Activated CD8-positive, alpha-beta T cell treated with anti-CD3 and anti-CD28 coated beads, Interleukin-2, amount 10 ng/mL, durations not matched to agents 7 days and 5 days (primary cell): ENCODE measurements at regions not wholly inside any gene's neighbourhood (a gene's known extent, or its start where the extent isn't known, plus 50 kb on each side); places are given as distances from the start of the nearest gene placed in this dataset.
"Not testable (repeated sequence)": the region's sequence is repeated elsewhere in the genome, so short reads cannot be mapped to it uniquely, and the experiment has no call there.

Source experiments
- ATAC-seq: fragments of 150-1000 bp; cut with Tn5 transposase; one replicate; pipeline ENCODE4 v1.10.0; 2021; ENCODE audit warnings: moderate library complexity
- CTCF ChIA-PET: fragments of 350-600 bp; sonication (Branson Sonifier 250); formaldehyde crosslinking; loops from one replicate; lab custom pipeline; 2021; ENCODE audit warnings: antibody characterized with exemption; lab: Charles Lee
- POLR2A ChIA-PET: fragments of 350-600 bp; sonication (Branson Sonifier 250); formaldehyde crosslinking; loops from one replicate; lab custom pipeline; 2021; ENCODE audit warnings: antibody characterized with exemption; lab: Charles Lee
- DNase-seq: peaks from one replicate; pipeline ENCODE4 v3.0.0-alpha.2; 2020
- H3K27ac Mint-ChIP-seq: one replicate; pipeline ENCODE4 v1.8.0; 2021; ENCODE audit warnings: mild to moderate bottlenecking, mixed read lengths
- H3K27me3 Mint-ChIP-seq: one replicate; pipeline ENCODE4 v1.8.0; 2021; ENCODE audit warnings: low read depth, mixed read lengths
- H3K36me3 Mint-ChIP-seq: one replicate; pipeline ENCODE4 v1.8.0; 2021; ENCODE audit warnings: low read depth, mixed read lengths
- H3K4me1 Mint-ChIP-seq: one replicate; pipeline ENCODE4 v1.8.0; 2021; ENCODE audit warnings: low read depth, mixed read lengths
- H3K4me3 Mint-ChIP-seq: one replicate; pipeline ENCODE4 v1.8.0; 2021; ENCODE audit warnings: mild to moderate bottlenecking, mixed read lengths
- H3K9me3 Mint-ChIP-seq: one replicate; pipeline ENCODE4 v1.8.0; 2022; ENCODE audit warnings: mixed read lengths; ENCODE audit not compliant: insufficient read depth

DNA sequence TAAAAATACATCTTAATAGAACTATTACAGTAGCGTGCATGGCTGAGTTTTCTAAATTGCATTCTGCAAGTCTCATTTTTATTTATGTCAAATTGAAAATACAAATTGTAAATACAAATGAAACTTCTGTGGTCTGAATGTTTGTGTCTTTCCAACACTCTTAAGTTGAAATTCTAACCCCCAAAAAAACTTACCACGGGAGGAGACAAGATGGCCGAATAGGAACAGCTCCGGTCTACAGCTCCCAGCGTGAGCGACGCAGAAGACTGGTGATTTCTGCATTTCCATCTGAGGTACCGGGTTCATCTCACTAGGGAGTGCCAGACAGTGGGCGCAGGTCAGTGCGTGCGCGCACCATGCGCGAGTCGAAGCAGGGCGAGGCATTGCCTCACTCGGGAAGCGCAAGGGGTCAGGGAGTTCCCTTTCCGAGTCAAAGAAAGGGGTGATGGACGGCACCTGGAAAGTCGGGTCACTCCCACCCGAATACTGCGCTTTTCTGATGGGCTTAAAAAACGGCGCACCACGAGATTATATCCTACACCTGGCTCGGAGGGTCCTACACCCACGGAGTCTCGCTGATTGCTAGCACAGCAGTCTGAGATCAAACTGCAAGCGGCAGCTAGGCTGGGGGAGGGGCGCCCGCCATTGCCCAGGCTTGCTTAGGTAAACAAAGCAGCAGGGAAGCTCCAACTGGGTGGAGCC lies 83.9 kb upstream of the PAM start:
- H3K36me3 Mint-ChIP-seq, H3K4me3 Mint-ChIP-seq, DNase-seq, POLR2A ChIA-PET, H3K27ac Mint-ChIP-seq, H3K9me3 Mint-ChIP-seq, CTCF ChIA-PET, H3K4me1 Mint-ChIP-seq, ATAC-seq, H3K27me3 Mint-ChIP-seq: not testable (repeated sequence)

DNA sequence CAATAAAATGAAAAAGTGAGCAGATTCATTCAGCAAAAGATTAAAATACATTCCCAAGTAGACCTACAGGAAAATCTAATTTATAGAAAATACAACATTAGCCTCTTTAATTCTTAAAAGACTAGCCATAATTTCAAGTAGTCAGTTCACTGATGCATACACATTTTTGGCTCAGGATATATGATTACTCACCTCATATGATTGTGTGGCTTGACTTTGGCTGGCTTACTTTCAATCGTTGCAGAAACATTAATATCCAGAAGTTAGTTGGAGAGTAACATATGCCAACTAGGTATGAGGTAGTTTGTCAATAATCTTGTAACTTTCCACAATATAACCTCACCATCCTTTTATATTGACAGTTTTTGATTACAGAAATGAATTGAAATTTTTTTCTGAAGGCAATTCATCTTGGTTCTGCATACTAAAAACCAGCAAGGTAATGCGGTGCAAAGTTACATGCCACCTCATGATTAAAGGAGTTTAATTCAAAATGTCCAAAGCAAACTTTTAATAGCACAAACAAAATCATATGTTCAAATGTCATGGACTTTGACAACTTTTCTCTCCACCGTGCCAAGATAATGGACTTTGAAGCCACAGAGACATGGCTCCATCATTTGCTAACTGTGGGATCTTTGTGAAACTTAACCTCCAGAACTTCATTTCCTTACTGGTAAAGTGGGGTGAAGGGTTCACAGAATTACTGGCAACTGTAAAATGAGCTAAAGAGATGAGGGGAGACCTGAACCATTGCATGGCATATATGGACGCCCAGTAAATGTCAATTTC lies 76.6 kb upstream of the PAM start:
- H3K27me3 Mint-ChIP-seq: peaks cover 7% of the 10 kb centered on the region
- ChIA-PET POLR2A (no interaction called here), CTCF (no interaction called here)
- no peak overlapping the region for H3K4me3 Mint-ChIP-seq
- H3K4me1 Mint-ChIP-seq: no peaks in the 10 kb centered on the region
- H3K27ac Mint-ChIP-seq: no peak overlapping the region
- no peaks in the 10 kb centered on the region for H3K36me3 Mint-ChIP-seq
- DNase-seq (no peak), ATAC-seq (no peak)
- no peaks in the 10 kb centered on the region for H3K9me3 Mint-ChIP-seq

DNA sequence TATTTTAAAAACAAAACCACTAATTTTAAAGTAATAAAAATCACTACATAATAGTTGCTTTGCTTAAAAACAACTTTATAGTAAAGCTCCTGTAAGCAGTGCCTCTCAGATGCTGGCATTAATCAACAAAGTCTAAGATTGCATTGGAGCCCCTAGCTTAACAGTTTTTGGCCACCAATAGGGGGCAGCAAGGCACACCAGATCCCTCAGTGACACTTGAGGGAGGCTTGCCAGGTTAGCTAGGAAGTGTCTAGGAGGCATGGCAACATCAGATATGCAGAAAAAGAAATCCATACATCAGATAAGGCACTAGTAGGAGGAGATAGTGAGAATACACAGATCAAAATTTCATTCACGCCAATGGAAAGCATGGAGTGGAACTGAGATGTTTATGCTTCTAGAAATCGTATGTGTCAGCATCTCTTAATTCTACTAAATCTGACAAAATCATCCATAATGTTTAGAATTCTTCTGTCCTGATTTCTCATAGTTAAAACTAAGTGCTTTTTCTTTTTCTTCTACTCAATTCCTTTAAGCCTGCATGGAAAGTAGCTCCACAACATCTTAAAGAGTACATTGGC lies 73.6 kb upstream of the PAM start:
- H3K27me3 Mint-ChIP-seq: peaks cover 7% of the 10 kb centered on the region
- CTCF ChIA-PET: interaction anchor here (0.6 to 2.5 kb wide), 37 partner anchors 9 to 793 kb away, joined by 3 to 20 read pairs (median 4); partner anchors contain the start of genes GIN1, PAM and PPIP5K2
- H3K27ac Mint-ChIP-seq: no peak overlapping the region
- DNase-seq (peak; percentile 70), ATAC-seq (peak; percentile 76)
- no peaks in the 10 kb centered on the region for H3K4me1 Mint-ChIP-seq
- no peaks in the 10 kb centered on the region for H3K9me3 Mint-ChIP-seq
- POLR2A ChIA-PET: no interaction called here
- no peak overlapping the region for H3K4me3 Mint-ChIP-seq
- no peaks in the 10 kb centered on the region for H3K36me3 Mint-ChIP-seq

- no peak overlapping the region for H3K4me3 Mint-ChIP-seq
- CTCF ChIA-PET: interaction anchor here (0.8 to 2.5 kb wide), 25 partner anchors 8 to 551 kb away, joined by 3 to 20 read pairs (median 5); partner anchors contain the start of genes GIN1, PAM and PPIP5K2
- ATAC-seq: no peak
- H3K27ac Mint-ChIP-seq: no peak overlapping the region
- POLR2A ChIA-PET: no interaction called here
- H3K27me3 Mint-ChIP-seq: peaks cover 7% of the 10 kb centered on the region
- H3K36me3 Mint-ChIP-seq: no peaks in the 10 kb centered on the region
- H3K9me3 Mint-ChIP-seq: no peaks in the 10 kb centered on the region
- H3K4me1 Mint-ChIP-seq: no peaks in the 10 kb centered on the region
- DNase-seq: no peak
These were observed 72.9 kb upstream of the PAM start for GRCh38 chr5:102682101-102682647.

GRCh38 chr5:102688076-102688475 lies 67.0 kb upstream of the PAM start:
- DNase-seq, H3K4me1 Mint-ChIP-seq, POLR2A ChIA-PET, H3K27me3 Mint-ChIP-seq, H3K4me3 Mint-ChIP-seq, H3K9me3 Mint-ChIP-seq, ATAC-seq, H3K36me3 Mint-ChIP-seq, CTCF ChIA-PET, H3K27ac Mint-ChIP-seq: not testable (repeated sequence)

- ATAC-seq, H3K9me3 Mint-ChIP-seq, H3K36me3 Mint-ChIP-seq, H3K27ac Mint-ChIP-seq, H3K27me3 Mint-ChIP-seq, H3K4me1 Mint-ChIP-seq, H3K4me3 Mint-ChIP-seq, DNase-seq, POLR2A ChIA-PET: not testable (repeated sequence)
- CTCF ChIA-PET: interaction anchor here (0.7 kb wide), 1 partner anchor 177 kb away, joined by 3 read pairs; no protein-coding TSS in a partner anchor
These were observed 66.3 kb upstream of the PAM start for GRCh38 chr5:102688581-102689342.

DNA sequence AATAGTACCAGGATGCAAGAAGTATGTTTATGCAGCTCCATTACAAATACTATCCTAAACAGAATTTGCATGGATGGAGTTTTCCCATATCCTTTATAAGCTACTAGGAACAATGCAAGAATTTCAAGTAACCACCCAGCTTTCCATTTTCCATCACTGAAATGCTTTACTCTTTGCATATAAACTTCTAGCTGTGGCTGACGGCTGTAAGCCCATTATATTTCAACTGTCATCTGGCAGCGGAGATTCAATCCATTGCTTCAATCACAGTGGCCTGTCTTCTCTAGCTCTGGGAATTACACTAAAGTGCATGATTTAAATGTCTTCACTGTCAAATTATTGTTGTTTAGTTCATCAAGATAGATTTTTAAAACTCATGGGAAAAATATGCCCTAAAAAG lies 64.2 kb upstream of the PAM start:
- Mint-ChIP-seq H3K4me3 (no peak overlapping the region), H3K4me1 (no peaks in the 10 kb centered on the region), H3K9me3 (no peaks in the 10 kb centered on the region), H3K36me3 (no peaks in the 10 kb centered on the region), H3K27me3 (no peaks in the 10 kb centered on the region), H3K27ac (no peak overlapping the region)
- CTCF ChIA-PET: interaction anchor here (1.0 to 1.8 kb wide), 2 partner anchors 9 to 11 kb away, joined by 3 to 7 read pairs; no protein-coding TSS in a partner anchor
- POLR2A ChIA-PET: no interaction called here
- DNase-seq (no peak), ATAC-seq (no peak)

DNA sequence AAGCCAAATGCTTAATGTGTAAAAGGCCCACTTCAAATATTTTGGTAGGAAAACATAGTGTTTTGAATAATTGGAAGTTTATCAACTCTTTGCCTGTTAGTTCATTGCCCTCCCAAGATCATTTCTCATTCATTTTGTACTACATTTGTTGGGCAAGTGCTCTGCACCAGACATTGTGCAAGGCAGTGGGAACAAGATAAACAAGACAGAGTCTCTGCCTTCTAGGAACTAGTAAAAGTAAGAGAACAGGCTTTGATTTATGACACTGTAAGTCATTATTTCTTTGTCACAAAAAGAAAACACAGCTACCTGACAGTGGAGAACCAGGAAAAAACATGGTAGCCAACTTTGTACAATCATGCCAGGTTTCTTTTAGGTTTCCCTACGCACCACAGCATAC lies 63.7 kb upstream of the PAM start:
- Mint-ChIP-seq H3K9me3 (no peaks in the 10 kb centered on the region), H3K27ac (no peak overlapping the region), H3K27me3 (no peaks in the 10 kb centered on the region), H3K36me3 (no peaks in the 10 kb centered on the region), H3K4me1 (no peaks in the 10 kb centered on the region), H3K4me3 (no peak overlapping the region)
- CTCF ChIA-PET: interaction anchor here (1.0 to 2.1 kb wide), 3 partner anchors 10 kb away, joined by 3 to 15 read pairs (median 7); no protein-coding TSS in a partner anchor
- POLR2A ChIA-PET: no interaction called here
- DNase-seq: no peak
- ATAC-seq: no peak

GRCh38 chr5:102700120-102700831 lies 54.8 kb upstream of the PAM start:
- H3K9me3 Mint-ChIP-seq: no peaks in the 10 kb centered on the region

GRCh38 chr5:102700916-102701315 lies 54.2 kb upstream of the PAM start:
- no peak for DNase-seq

More at GRCh38 chr5:102700120-102700831, 54.8 kb upstream of the PAM start:
- no peaks in the 10 kb centered on the region for H3K4me1 Mint-ChIP-seq
- POLR2A ChIA-PET: interaction anchor here (0.6 kb wide), 1 partner anchor 736 kb away, joined by 3 read pairs; no protein-coding TSS in a partner anchor
- CTCF ChIA-PET: interaction anchor here (2.5 kb wide), 1 partner anchor 19 kb away, joined by 10 read pairs; no protein-coding TSS in a partner anchor
- no peak overlapping the region for H3K27ac Mint-ChIP-seq
- DNase-seq (no peak), ATAC-seq (no peak)
- H3K27me3 Mint-ChIP-seq: no peaks in the 10 kb centered on the region
- H3K36me3 Mint-ChIP-seq: no peaks in the 10 kb centered on the region
- H3K4me3 Mint-ChIP-seq: no peak overlapping the region

More at GRCh38 chr5:102700916-102701315, 54.2 kb upstream of the PAM start:
- no peaks in the 10 kb centered on the region for H3K4me1 Mint-ChIP-seq
- CTCF ChIA-PET: interaction anchor here (2.5 kb wide), 1 partner anchor 19 kb away, joined by 10 read pairs; no protein-coding TSS in a partner anchor
- POLR2A ChIA-PET: interaction anchor here (0.6 kb wide), 1 partner anchor 735 kb away, joined by 3 read pairs; no protein-coding TSS in a partner anchor
- no peak for ATAC-seq
- no peaks in the 10 kb centered on the region for H3K9me3 Mint-ChIP-seq
- H3K27ac Mint-ChIP-seq: no peak overlapping the region
- H3K4me3 Mint-ChIP-seq: no peak overlapping the region
- H3K36me3 Mint-ChIP-seq: no peaks in the 10 kb centered on the region
- H3K27me3 Mint-ChIP-seq: no peaks in the 10 kb centered on the region
